SK-N-SH (cell line): ENCODE measurements at regions not wholly inside any gene's neighbourhood (a gene's known extent, or its start where the extent isn't known, plus 50 kb on each side); places are given as distances from the start of the nearest gene placed in this dataset.

Source experiments
- CTCF ChIA-PET: fragments of 300-600, 350-600 bp; formaldehyde crosslinking; extraction: SDS; loops from one replicate; lab custom pipeline; 2021; lab: Yijun Ruan, JAX
- POLR2A ChIA-PET: fragments of 350-600 bp; sonication (Branson Sonifier 250); formaldehyde crosslinking; extraction: SDS; loops from one replicate; lab custom pipeline; 2020; ENCODE audit warnings: antibody characterized with exemption, inconsistent platforms; lab: Yijun Ruan, JAX
- DNase-seq: peaks from one replicate; pipeline ENCODE4 v3.0.0; 2012
- H2AFZ ChIP-seq: fragments of 200-600 bp; sonication (generic); 2 replicates; pipeline ENCODE4 v1.8.1; 2016; ENCODE audit warnings: antibody characterized with exemption, mild to moderate bottlenecking, low read depth
- H3F3A ChIP-seq: fragments of 200-600 bp; sonication (generic); replicated peaks from 2 replicates; pipeline ENCODE3; 2016; ENCODE audit warnings: antibody characterized with exemption, mild to moderate bottlenecking; ENCODE audit not compliant: insufficient read depth
- H3K27ac ChIP-seq, 2 experiments: fragments of 200-500 bp in 1 of 2; fragments of 200-600 bp in 1 of 2; sonication (Bioruptor generic) in 1 of 2; sonication (generic), shearing (Covaris generic) in 1 of 2; 2 replicates each; pipeline versions ENCODE4 v1.5.1 to v1.6.1; 2014 to 2016; ENCODE audit warnings: low read depth in 2 of 2, inconsistent platforms in 1 of 2, low read length in 1 of 2, mild to moderate bottlenecking in 1 of 2, mixed read lengths in 1 of 2
- H3K27me3 ChIP-seq: fragments of 200-600 bp; sonication (generic), shearing (Covaris generic); 2 replicates; pipeline ENCODE4 v1.6.1; 2016; ENCODE audit warnings: mixed run types; ENCODE audit not compliant: insufficient read depth
- H3K36me3 ChIP-seq, 2 experiments: fragments of 200-500 bp in 1 of 2; fragments of 200-600 bp in 1 of 2; sonication (Bioruptor generic) in 1 of 2; sonication (generic) in 1 of 2; replicated peaks in 1 of 2; 2 replicates each; pipeline versions ENCODE3 to v1.5.1; 2014 to 2016; ENCODE audit warnings: low read length in 1 of 2, mild to moderate bottlenecking in 1 of 2; ENCODE audit not compliant: insufficient read depth in 2 of 2, control insufficient read depth in 1 of 2
- H3K4me1 ChIP-seq, 2 experiments: fragments of 200-500 bp in 1 of 2; fragments of 200-600 bp in 1 of 2; sonication (Bioruptor generic) in 1 of 2; sonication (generic), shearing (Covaris generic) in 1 of 2; 2 replicates each; pipeline versions ENCODE4 v1.5.1 to v1.6.1; 2014 to 2016; ENCODE audit warnings: low read depth in 1 of 2, low read length in 1 of 2, mixed run types in 1 of 2; ENCODE audit not compliant: insufficient read depth in 2 of 2, control insufficient read depth in 1 of 2
- H3K4me2 ChIP-seq: fragments of 200-600 bp; sonication (generic), shearing (Covaris generic); 2 replicates; pipeline ENCODE4 v1.6.1; 2017; ENCODE audit warnings: mixed run types
- H3K4me3 ChIP-seq, 2 experiments: fragments of 200-500 bp in 1 of 2; fragments of 200-600 bp in 1 of 2; sonication (Bioruptor generic) in 1 of 2; sonication (generic), shearing (Covaris generic) in 1 of 2; 2 replicates each; pipeline versions ENCODE4 v1.5.1 to v1.8.1; 2014 to 2016; ENCODE audit warnings: low read depth in 2 of 2, inconsistent platforms in 1 of 2, low read length in 1 of 2, mild to moderate bottlenecking in 1 of 2, mixed read lengths in 1 of 2, moderate library complexity in 1 of 2
- H3K79me2 ChIP-seq: fragments of 200-600 bp; sonication (generic); 2 replicates; pipeline ENCODE4 v1.8.1; 2017; ENCODE audit warnings: mild to moderate bottlenecking; ENCODE audit not compliant: insufficient read depth
- H3K9ac ChIP-seq: fragments of 200-600 bp; sonication (generic); 2 replicates; pipeline ENCODE4 v1.6.1; 2017; ENCODE audit warnings: mixed run types
- H3K9me2 ChIP-seq: fragments of 200-600 bp; sonication (generic); 2 replicates; pipeline ENCODE4 v1.6.1; 2017; ENCODE audit warnings: mixed run types
- H3K9me3 ChIP-seq: fragments of 200-600 bp; sonication (generic); 2 replicates; pipeline ENCODE4 v1.6.1; 2017; ENCODE audit warnings: mixed run types, mild to moderate bottlenecking, moderate library complexity
- H4K20me1 ChIP-seq: fragments of 200-600 bp; sonication (generic); 2 replicates; pipeline ENCODE4 v1.6.1; 2017; ENCODE audit warnings: mild to moderate bottlenecking, mixed run types; ENCODE audit not compliant: insufficient read depth
- CHD2 ChIP-seq: fragments of 150-350 bp; IDR thresholded peaks from 2 replicates; pipeline ENCODE4 v1.6.1; 2018; ENCODE audit warnings: low read length; ENCODE audit not compliant: partially characterized antibody
- ELF1 ChIP-seq: IDR thresholded peaks from 2 replicates; pipeline ENCODE4 v1.4.0; 2012
- FOSL2 ChIP-seq: IDR thresholded peaks from 2 replicates; pipeline ENCODE4 v1.4.0; 2012; ENCODE audit warnings: low read depth, mild to moderate bottlenecking, moderate library complexity, borderline replicate concordance
- GABPA ChIP-seq: IDR thresholded peaks from 2 replicates; pipeline ENCODE4 v1.4.0; 2012; ENCODE audit warnings: low read depth, mild to moderate bottlenecking
- JUND ChIP-seq: IDR thresholded peaks from 2 replicates; pipeline ENCODE4 v1.4.0; 2012
- MEF2A ChIP-seq: IDR thresholded peaks from 2 replicates; pipeline ENCODE4 v1.4.0; 2012; ENCODE audit warnings: low read depth, borderline replicate concordance
- NFIC ChIP-seq: IDR thresholded peaks from 2 replicates; pipeline ENCODE4 v1.4.0; 2012; ENCODE audit warnings: borderline replicate concordance
- NRF1 ChIP-seq: IDR thresholded peaks from 2 replicates; pipeline ENCODE4 v1.6.1; 2012; ENCODE audit warnings: low read depth, mild to moderate bottlenecking, low read length
- RAD21 ChIP-seq: IDR thresholded peaks from 2 replicates; pipeline ENCODE4 v1.6.1; 2012; ENCODE audit warnings: mild to moderate bottlenecking, low read length
- RXRA ChIP-seq: IDR thresholded peaks from 2 replicates; pipeline ENCODE4 v1.4.0; 2012; ENCODE audit warnings: low read depth, mild to moderate bottlenecking, borderline replicate concordance
- SIN3A ChIP-seq: IDR thresholded peaks from 2 replicates; pipeline ENCODE4 v1.6.1; 2012; ENCODE audit warnings: low read depth, mild to moderate bottlenecking, low read length, moderate library complexity, borderline replicate concordance
- SMC3 ChIP-seq: IDR thresholded peaks from 2 replicates; pipeline ENCODE4 v1.6.1; 2012; ENCODE audit warnings: low read depth, low read length, improper control_type of control experiment
- TCF12 ChIP-seq: IDR thresholded peaks from 2 replicates; pipeline ENCODE4 v1.4.0; 2012
- TEAD4 ChIP-seq: IDR thresholded peaks from 2 replicates; pipeline ENCODE4 v1.4.0; 2012; ENCODE audit warnings: mild to moderate bottlenecking, borderline replicate concordance; ENCODE audit not compliant: insufficient read depth
- WGBS: methylation state at CpG from one replicate; pipeline ENCODE4 v1.1.6; 2017; ENCODE audit warnings: low lambda C conversion rate; 5-methylcytosine and 5-hydroxymethylcytosine counted together
- TF ChIP-seq, protein P1 (sequence below): fragments of 150-350 bp; IDR thresholded peaks from 2 replicates; pipeline ENCODE4 v1.6.1; 2016; ENCODE audit warnings: mild to moderate bottlenecking, low read depth, low read length
- TF ChIP-seq, protein P2 (sequence below): IDR thresholded peaks from 2 replicates; pipeline ENCODE4 v1.6.1; 2012; ENCODE audit warnings: mild to moderate bottlenecking, low read depth, low read length, moderate library complexity
- TF ChIP-seq, protein P3 (sequence below): IDR thresholded peaks from 2 replicates; pipeline ENCODE4 v1.4.0; 2012; ENCODE audit warnings: low read depth, borderline replicate concordance
- TF ChIP-seq, protein P4 (sequence below): fragments of 150-350 bp; IDR thresholded peaks from 2 replicates; pipeline ENCODE4 v1.6.1; 2017; ENCODE audit warnings: antibody characterized with exemption, low read length, low read depth, borderline replicate concordance
- TF ChIP-seq, protein P5 (sequence below): IDR thresholded peaks from 2 replicates; pipeline ENCODE4 v1.4.0; 2012; ENCODE audit warnings: low read depth, borderline replicate concordance

DNA sequence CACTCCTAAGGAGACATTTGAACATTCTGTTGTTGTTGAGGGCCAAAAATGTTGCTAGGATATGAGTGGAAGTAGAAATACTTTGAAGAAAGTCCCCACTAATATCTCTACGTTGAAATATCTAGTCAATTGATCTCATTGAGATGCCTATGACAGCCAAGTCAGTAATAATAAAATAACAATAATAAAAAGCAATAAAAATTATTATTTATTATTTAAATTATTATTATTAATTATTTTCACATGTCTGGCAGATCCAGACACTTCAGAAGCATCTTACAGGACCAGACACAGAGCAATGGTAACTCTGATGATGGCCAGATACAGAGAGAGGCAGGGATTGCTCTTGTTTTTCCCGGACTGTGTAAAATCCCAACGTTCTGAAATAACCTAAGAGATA lies 143.5 kb upstream of the PALMD start (continued):
- TF ChIP-seq, protein P1, sequence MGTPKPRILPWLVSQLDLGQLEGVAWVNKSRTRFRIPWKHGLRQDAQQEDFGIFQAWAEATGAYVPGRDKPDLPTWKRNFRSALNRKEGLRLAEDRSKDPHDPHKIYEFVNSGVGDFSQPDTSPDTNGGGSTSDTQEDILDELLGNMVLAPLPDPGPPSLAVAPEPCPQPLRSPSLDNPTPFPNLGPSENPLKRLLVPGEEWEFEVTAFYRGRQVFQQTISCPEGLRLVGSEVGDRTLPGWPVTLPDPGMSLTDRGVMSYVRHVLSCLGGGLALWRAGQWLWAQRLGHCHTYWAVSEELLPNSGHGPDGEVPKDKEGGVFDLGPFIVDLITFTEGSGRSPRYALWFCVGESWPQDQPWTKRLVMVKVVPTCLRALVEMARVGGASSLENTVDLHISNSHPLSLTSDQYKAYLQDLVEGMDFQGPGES = no peak

DNA sequence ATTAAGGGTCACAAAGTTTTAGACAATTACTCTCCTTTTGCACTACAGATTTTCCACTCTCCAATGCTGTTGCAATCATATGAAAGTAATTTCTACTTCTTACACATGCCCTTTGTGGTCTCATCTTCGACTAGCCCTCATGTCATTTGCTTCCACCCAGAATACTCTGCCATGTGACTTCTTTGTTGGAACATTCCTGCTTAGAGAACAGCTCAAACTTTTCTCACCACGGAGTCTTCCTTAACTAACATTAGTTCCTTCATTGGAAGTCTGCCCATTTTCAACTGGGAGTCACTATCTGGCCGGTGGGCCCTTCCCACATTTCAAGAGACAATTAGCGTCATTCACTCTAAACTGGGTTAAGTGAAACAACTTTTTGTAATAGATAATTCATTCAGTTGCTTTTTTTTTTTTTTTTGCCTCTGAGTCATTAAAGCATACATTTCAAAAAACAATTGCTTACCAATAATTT lies 142.6 kb upstream of the PALMD start:
- Histone ChIP-seq H3K9me3 (no peaks in the 10 kb centered on the region), H3K27me3 (no peaks in the 10 kb centered on the region), H3K27ac (no peak overlapping the region), H3K4me3 (no peak overlapping the region), H2AFZ (peak overlapping the region; percentile 13; the same call in 1 of the 2 replicates), H3F3A (no peaks in the 10 kb centered on the region), H3K4me2 (no peak overlapping the region), H3K9ac (no peak overlapping the region), H3K4me1 (no peaks in the 10 kb centered on the region), H4K20me1 (no peaks in the 10 kb centered on the region), H3K9me2 (no peaks in the 10 kb centered on the region), H3K36me3 (no peaks in the 10 kb centered on the region), H3K79me2 (no peaks in the 10 kb centered on the region)
- TF ChIP-seq ELF1 = no peak
- TF ChIP-seq, protein P2, sequence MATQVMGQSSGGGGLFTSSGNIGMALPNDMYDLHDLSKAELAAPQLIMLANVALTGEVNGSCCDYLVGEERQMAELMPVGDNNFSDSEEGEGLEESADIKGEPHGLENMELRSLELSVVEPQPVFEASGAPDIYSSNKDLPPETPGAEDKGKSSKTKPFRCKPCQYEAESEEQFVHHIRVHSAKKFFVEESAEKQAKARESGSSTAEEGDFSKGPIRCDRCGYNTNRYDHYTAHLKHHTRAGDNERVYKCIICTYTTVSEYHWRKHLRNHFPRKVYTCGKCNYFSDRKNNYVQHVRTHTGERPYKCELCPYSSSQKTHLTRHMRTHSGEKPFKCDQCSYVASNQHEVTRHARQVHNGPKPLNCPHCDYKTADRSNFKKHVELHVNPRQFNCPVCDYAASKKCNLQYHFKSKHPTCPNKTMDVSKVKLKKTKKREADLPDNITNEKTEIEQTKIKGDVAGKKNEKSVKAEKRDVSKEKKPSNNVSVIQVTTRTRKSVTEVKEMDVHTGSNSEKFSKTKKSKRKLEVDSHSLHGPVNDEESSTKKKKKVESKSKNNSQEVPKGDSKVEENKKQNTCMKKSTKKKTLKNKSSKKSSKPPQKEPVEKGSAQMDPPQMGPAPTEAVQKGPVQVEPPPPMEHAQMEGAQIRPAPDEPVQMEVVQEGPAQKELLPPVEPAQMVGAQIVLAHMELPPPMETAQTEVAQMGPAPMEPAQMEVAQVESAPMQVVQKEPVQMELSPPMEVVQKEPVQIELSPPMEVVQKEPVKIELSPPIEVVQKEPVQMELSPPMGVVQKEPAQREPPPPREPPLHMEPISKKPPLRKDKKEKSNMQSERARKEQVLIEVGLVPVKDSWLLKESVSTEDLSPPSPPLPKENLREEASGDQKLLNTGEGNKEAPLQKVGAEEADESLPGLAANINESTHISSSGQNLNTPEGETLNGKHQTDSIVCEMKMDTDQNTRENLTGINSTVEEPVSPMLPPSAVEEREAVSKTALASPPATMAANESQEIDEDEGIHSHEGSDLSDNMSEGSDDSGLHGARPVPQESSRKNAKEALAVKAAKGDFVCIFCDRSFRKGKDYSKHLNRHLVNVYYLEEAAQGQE = no peak
- TF ChIP-seq FOSL2 = no peak
- TF ChIP-seq, protein P3, sequence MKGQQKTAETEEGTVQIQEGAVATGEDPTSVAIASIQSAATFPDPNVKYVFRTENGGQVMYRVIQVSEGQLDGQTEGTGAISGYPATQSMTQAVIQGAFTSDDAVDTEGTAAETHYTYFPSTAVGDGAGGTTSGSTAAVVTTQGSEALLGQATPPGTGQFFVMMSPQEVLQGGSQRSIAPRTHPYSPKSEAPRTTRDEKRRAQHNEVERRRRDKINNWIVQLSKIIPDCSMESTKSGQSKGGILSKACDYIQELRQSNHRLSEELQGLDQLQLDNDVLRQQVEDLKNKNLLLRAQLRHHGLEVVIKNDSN = no peak
- no peak for TF ChIP-seq MEF2A
- TF ChIP-seq RAD21 = no peak
- TF ChIP-seq SIN3A = no peak
- TF ChIP-seq, protein P4, sequence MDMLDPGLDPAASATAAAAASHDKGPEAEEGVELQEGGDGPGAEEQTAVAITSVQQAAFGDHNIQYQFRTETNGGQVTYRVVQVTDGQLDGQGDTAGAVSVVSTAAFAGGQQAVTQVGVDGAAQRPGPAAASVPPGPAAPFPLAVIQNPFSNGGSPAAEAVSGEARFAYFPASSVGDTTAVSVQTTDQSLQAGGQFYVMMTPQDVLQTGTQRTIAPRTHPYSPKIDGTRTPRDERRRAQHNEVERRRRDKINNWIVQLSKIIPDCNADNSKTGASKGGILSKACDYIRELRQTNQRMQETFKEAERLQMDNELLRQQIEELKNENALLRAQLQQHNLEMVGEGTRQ = no peak
- TF ChIP-seq, protein P1 = no peak
- TF ChIP-seq GABPA = no peak
- TF ChIP-seq CHD2 = no peak
- no peak for TF ChIP-seq JUND
- TF ChIP-seq NFIC = no peak
- TF ChIP-seq, protein P5, sequence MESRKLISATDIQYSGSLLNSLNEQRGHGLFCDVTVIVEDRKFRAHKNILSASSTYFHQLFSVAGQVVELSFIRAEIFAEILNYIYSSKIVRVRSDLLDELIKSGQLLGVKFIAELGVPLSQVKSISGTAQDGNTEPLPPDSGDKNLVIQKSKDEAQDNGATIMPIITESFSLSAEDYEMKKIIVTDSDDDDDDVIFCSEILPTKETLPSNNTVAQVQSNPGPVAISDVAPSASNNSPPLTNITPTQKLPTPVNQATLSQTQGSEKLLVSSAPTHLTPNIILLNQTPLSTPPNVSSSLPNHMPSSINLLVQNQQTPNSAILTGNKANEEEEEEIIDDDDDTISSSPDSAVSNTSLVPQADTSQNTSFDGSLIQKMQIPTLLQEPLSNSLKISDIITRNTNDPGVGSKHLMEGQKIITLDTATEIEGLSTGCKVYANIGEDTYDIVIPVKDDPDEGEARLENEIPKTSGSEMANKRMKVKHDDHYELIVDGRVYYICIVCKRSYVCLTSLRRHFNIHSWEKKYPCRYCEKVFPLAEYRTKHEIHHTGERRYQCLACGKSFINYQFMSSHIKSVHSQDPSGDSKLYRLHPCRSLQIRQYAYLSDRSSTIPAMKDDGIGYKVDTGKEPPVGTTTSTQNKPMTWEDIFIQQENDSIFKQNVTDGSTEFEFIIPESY = no peak
- TF ChIP-seq TEAD4 = no peak
- TF ChIP-seq SMC3 = no peak
- TF ChIP-seq NRF1 = no peak
- no peak for TF ChIP-seq TCF12
- TF ChIP-seq RXRA = no peak
- WGBS = 63% methylated on average over 4 of the region's 4 CpGs
- ChIA-PET CTCF (interaction anchor here (2.0 kb wide), 1 partner anchor 22 kb away, joined by 6 read pairs; no protein-coding TSS in a partner anchor), POLR2A (no interaction called here)
- no peak for DNase-seq
